GM19099 (cell line): ENCODE measurements at regions not wholly inside any gene's neighbourhood (a gene's known extent, or its start where the extent isn't known, plus 50 kb on each side); places are given as distances from the start of the nearest gene placed in this dataset.

Source experiments
- POLR2A ChIP-seq: IDR thresholded peaks from 3 replicates; pipeline ENCODE4 v1.6.1; 2011; ENCODE audit warnings: low read depth; ENCODE audit not compliant: insufficient read length; ENCODE audit errors: extremely low read depth

GRCh38 chr5:74081126-74081525, 455.1 kb downstream of the ARHGEF28 start:
- TF ChIP-seq POLR2A = no peak

- TF ChIP-seq POLR2A = no peak
Observed at GRCh38 chr5:74079971-74080556, 454.1 kb downstream of the ARHGEF28 start.

GRCh38 chr5:74075501-74076484, 449.8 kb downstream of the ARHGEF28 start:
- no peak for TF ChIP-seq POLR2A

- no peak for TF ChIP-seq POLR2A
Observed at GRCh38 chr5:74074111-74074510, 448.1 kb downstream of the ARHGEF28 start.

- no peak for TF ChIP-seq POLR2A
Observed at GRCh38 chr5:74073257-74073656, 447.3 kb downstream of the ARHGEF28 start.

GRCh38 chr5:74072646-74073045, 446.6 kb downstream of the ARHGEF28 start:
- no peak for TF ChIP-seq POLR2A

GRCh38 chr5:74070766-74071165, 444.8 kb downstream of the ARHGEF28 start:
- TF ChIP-seq POLR2A = no peak

- TF ChIP-seq POLR2A = no peak
Observed at GRCh38 chr5:74069741-74070140, 443.7 kb downstream of the ARHGEF28 start.

GRCh38 chr5:74067748-74068541, 441.9 kb downstream of the ARHGEF28 start:
- no peak for TF ChIP-seq POLR2A

- TF ChIP-seq POLR2A = no peak
Observed at GRCh38 chr5:74064911-74065310, 438.9 kb downstream of the ARHGEF28 start.

- TF ChIP-seq POLR2A = no peak
Observed at GRCh38 chr5:74064225-74064624, 438.2 kb downstream of the ARHGEF28 start.

GRCh38 chr5:74063821-74064220, 437.8 kb downstream of the ARHGEF28 start:
- TF ChIP-seq POLR2A = no peak

GRCh38 chr5:74063346-74063745, 437.4 kb downstream of the ARHGEF28 start:
- TF ChIP-seq POLR2A = no peak

- TF ChIP-seq POLR2A = no peak
Observed at GRCh38 chr5:74061292-74061691, 435.3 kb downstream of the ARHGEF28 start.

GRCh38 chr5:74059706-74060105, 433.7 kb downstream of the ARHGEF28 start:
- TF ChIP-seq POLR2A = no peak
